ENCODE measurements at regions not wholly inside any gene's neighbourhood (a gene's known extent, or its start where the extent isn't known, plus 50 kb on each side); places are given as distances from the start of the nearest gene placed in this dataset.

- Histone ChIP-seq H3K27me3 (ENCODE audit: insufficient read depth, low read depth) (peaks cover 3% of the 10 kb centered on the region; the same call in 1 of the 2 replicates), H3K27ac (no peak overlapping the region), H3K4me2 (no peak overlapping the region), H2AFZ (ENCODE audit: low read depth) (no peak overlapping the region), H3K9ac (no peak overlapping the region), H4K20me1 (ENCODE audit: insufficient read depth) (no peaks in the 10 kb centered on the region), H3K4me1 (ENCODE audit: low read depth, poor library complexity, severe bottlenecking) (no peaks in the 10 kb centered on the region), H3K79me2 (ENCODE audit: insufficient read depth, low read depth) (no peaks in the 10 kb centered on the region), H3K4me3 (IDR thresholded peaks at IDR 0.05; ENCODE audit: insufficient read depth, low read depth, low read length) (no peak overlapping the region), H3K36me3 (ENCODE audit: insufficient read depth) (no peaks in the 10 kb centered on the region)
- no peak for TF ChIP-seq CTCF (conservative IDR thresholded peaks at IDR 0.05; ENCODE audit: low read depth, low read length)
Observed at GRCh38 chr1:4086921-4087320, 186.8 kb upstream of the C1orf174 start.

GRCh38 chr1:4087530-4088420 lies 187.7 kb upstream of the C1orf174 start:
- no peaks in the 10 kb centered on the region for H3K4me1 ChIP-seq (ENCODE audit: low read depth, poor library complexity, severe bottlenecking)
- peaks cover 3% of the 10 kb centered on the region; the same call in 1 of the 2 replicates for H3K27me3 ChIP-seq (ENCODE audit: insufficient read depth, low read depth)
- no peak overlapping the region for H3K9ac ChIP-seq
- no peak overlapping the region for H3K4me2 ChIP-seq
- TF ChIP-seq CTCF (conservative IDR thresholded peaks at IDR 0.05; ENCODE audit: low read depth, low read length), result no peak
- no peak overlapping the region for H3K27ac ChIP-seq
- H3K79me2 ChIP-seq (ENCODE audit: insufficient read depth, low read depth), result no peaks in the 10 kb centered on the region
- no peaks in the 10 kb centered on the region for H4K20me1 ChIP-seq (ENCODE audit: insufficient read depth)
- no peaks in the 10 kb centered on the region for H3K36me3 ChIP-seq (ENCODE audit: insufficient read depth)
- no peak overlapping the region for H3K4me3 ChIP-seq (IDR thresholded peaks at IDR 0.05; ENCODE audit: insufficient read depth, low read depth, low read length)
- no peak overlapping the region for H2AFZ ChIP-seq (ENCODE audit: low read depth)

- no peaks in the 10 kb centered on the region for H3K4me1 ChIP-seq (ENCODE audit: low read depth, poor library complexity, severe bottlenecking)
- no peaks in the 10 kb centered on the region for H3K36me3 ChIP-seq (ENCODE audit: insufficient read depth)
- no peak overlapping the region for H3K27ac ChIP-seq
- H2AFZ ChIP-seq (ENCODE audit: low read depth), result no peak overlapping the region
- peaks cover 3% of the 10 kb centered on the region; the same call in 1 of the 2 replicates for H3K27me3 ChIP-seq (ENCODE audit: insufficient read depth, low read depth)
- H4K20me1 ChIP-seq (ENCODE audit: insufficient read depth), result no peaks in the 10 kb centered on the region
- H3K4me2 ChIP-seq, result no peak overlapping the region
- no peak overlapping the region for H3K4me3 ChIP-seq (IDR thresholded peaks at IDR 0.05; ENCODE audit: insufficient read depth, low read depth, low read length)
- H3K79me2 ChIP-seq (ENCODE audit: insufficient read depth, low read depth), result no peaks in the 10 kb centered on the region
- no peak for TF ChIP-seq CTCF (conservative IDR thresholded peaks at IDR 0.05; ENCODE audit: low read depth, low read length)
- no peak overlapping the region for H3K9ac ChIP-seq
Observed at GRCh38 chr1:4088676-4089075, 188.6 kb upstream of the C1orf174 start.

GRCh38 chr1:4089421-4090175 lies 189.5 kb upstream of the C1orf174 start:
- no peaks in the 10 kb centered on the region for H3K4me1 ChIP-seq (ENCODE audit: low read depth, poor library complexity, severe bottlenecking)
- peaks cover 3% of the 10 kb centered on the region; the same call in 1 of the 2 replicates for H3K27me3 ChIP-seq (ENCODE audit: insufficient read depth, low read depth)
- no peak overlapping the region for H3K9ac ChIP-seq
- no peaks in the 10 kb centered on the region for H3K36me3 ChIP-seq (ENCODE audit: insufficient read depth)
- H3K79me2 ChIP-seq (ENCODE audit: insufficient read depth, low read depth), result no peaks in the 10 kb centered on the region
- no peak overlapping the region for H3K4me2 ChIP-seq
- no peaks in the 10 kb centered on the region for H4K20me1 ChIP-seq (ENCODE audit: insufficient read depth)
- no peak overlapping the region for H3K27ac ChIP-seq
- no peak overlapping the region for H3K4me3 ChIP-seq (IDR thresholded peaks at IDR 0.05; ENCODE audit: insufficient read depth, low read depth, low read length)
- no peak overlapping the region for H2AFZ ChIP-seq (ENCODE audit: low read depth)
- no peak for TF ChIP-seq CTCF (conservative IDR thresholded peaks at IDR 0.05; ENCODE audit: low read depth, low read length)
